DOHH2 (cell line): ENCODE measurements at regions not wholly inside any gene's neighbourhood (a gene's known extent, or its start where the extent isn't known, plus 50 kb on each side); places are given as distances from the start of the nearest gene placed in this dataset.

ENCODE experiments used
- H3F3A ChIP-seq: fragments of 200-600 bp; sonication (generic), shearing (Covaris generic); 2 replicates; pipeline ENCODE4 v1.6.0; 2016; ENCODE audit warnings: antibody characterized with exemption, mild to moderate bottlenecking; ENCODE audit not compliant: control insufficient read depth, insufficient read depth
- H3K27ac ChIP-seq: fragments of 200-600 bp; sonication (generic); 2 replicates; pipeline ENCODE4 v1.5.1; 2014; ENCODE audit warnings: low read depth, mild to moderate bottlenecking, low read length, moderate library complexity
- H3K27me3 ChIP-seq: fragments of 200-600 bp; sonication (generic); 2 replicates; pipeline ENCODE4 v1.6.1; 2014; ENCODE audit warnings: mild to moderate bottlenecking, low read length, mixed read lengths; ENCODE audit not compliant: control insufficient read depth
- H3K36me3 ChIP-seq: fragments of 200-600 bp; sonication (generic); 2 replicates; pipeline ENCODE4 v1.6.1; 2014; ENCODE audit warnings: mild to moderate bottlenecking, low read length, moderate library complexity, mixed read lengths; ENCODE audit not compliant: control insufficient read depth
- H3K4me1 ChIP-seq: fragments of 200-600 bp; sonication (generic); 2 replicates; pipeline ENCODE4 v1.6.1; 2014; ENCODE audit warnings: mild to moderate bottlenecking, low read length, mixed read lengths; ENCODE audit not compliant: control insufficient read depth
- H3K4me2 ChIP-seq: fragments of 200-600 bp; sonication (generic); 2 replicates; pipeline ENCODE4 v1.6.0; 2014; ENCODE audit warnings: mild to moderate bottlenecking, low read length, moderate library complexity
- H3K4me3 ChIP-seq: fragments of 200-600 bp; sonication (generic); 2 replicates; pipeline ENCODE4 v1.5.1; 2014; ENCODE audit warnings: mild to moderate bottlenecking, low read length, mixed read lengths
- H3K79me2 ChIP-seq: fragments of 200-600 bp; sonication (generic); 2 replicates; pipeline ENCODE4 v1.6.1; 2014; ENCODE audit warnings: mild to moderate bottlenecking, low read length, mixed read lengths; ENCODE audit not compliant: control insufficient read depth
- H3K9me2 ChIP-seq: fragments of 200-600 bp; sonication (generic); replicated peaks from 2 replicates; pipeline ENCODE4 v1.6.1; 2014; ENCODE audit warnings: mild to moderate bottlenecking, low read length, mixed read lengths; ENCODE audit not compliant: control insufficient read depth
- H3K9me3 ChIP-seq: fragments of 200-600 bp; sonication (generic); 2 replicates; pipeline ENCODE4 v1.6.1; 2014; ENCODE audit warnings: antibody characterized with exemption, low read length, mixed read lengths; ENCODE audit not compliant: control insufficient read depth, insufficient read depth
- H4K20me1 ChIP-seq: fragments of 200-600 bp; sonication (generic); 2 replicates; pipeline ENCODE4 v1.6.0; 2014; ENCODE audit warnings: low read depth, mild to moderate bottlenecking, antibody characterized with exemption, low read length, moderate library complexity; ENCODE audit not compliant: control insufficient read depth, insufficient read depth
- EZH2phosphoT487 ChIP-seq: fragments of 200-600 bp; sonication (generic); IDR thresholded peaks from 2 replicates; pipeline ENCODE4 v1.6.1; 2017; ENCODE audit warnings: borderline replicate concordance, mild to moderate bottlenecking, antibody characterized with exemption, low read length, moderate library complexity, mixed read lengths
- TF ChIP-seq, protein P1 (sequence below): fragments of 200-600 bp; sonication (generic); IDR thresholded peaks from one replicate; pipeline ENCODE4 v1.5.1; 2014; ENCODE audit warnings: antibody characterized with exemption, mild to moderate bottlenecking, low read depth, low read length; ENCODE audit not compliant: poor library complexity, severe bottlenecking

GRCh38 chr3:14298991-14299555, 103.3 kb upstream of the SLC6A6 start:
- no peaks in the 10 kb centered on the region for H3K36me3 ChIP-seq
- no peaks in the 10 kb centered on the region for H4K20me1 ChIP-seq
- no peak overlapping the region for H3K4me3 ChIP-seq
- H3K27ac ChIP-seq, result no peak overlapping the region
- TF ChIP-seq, protein P1, sequence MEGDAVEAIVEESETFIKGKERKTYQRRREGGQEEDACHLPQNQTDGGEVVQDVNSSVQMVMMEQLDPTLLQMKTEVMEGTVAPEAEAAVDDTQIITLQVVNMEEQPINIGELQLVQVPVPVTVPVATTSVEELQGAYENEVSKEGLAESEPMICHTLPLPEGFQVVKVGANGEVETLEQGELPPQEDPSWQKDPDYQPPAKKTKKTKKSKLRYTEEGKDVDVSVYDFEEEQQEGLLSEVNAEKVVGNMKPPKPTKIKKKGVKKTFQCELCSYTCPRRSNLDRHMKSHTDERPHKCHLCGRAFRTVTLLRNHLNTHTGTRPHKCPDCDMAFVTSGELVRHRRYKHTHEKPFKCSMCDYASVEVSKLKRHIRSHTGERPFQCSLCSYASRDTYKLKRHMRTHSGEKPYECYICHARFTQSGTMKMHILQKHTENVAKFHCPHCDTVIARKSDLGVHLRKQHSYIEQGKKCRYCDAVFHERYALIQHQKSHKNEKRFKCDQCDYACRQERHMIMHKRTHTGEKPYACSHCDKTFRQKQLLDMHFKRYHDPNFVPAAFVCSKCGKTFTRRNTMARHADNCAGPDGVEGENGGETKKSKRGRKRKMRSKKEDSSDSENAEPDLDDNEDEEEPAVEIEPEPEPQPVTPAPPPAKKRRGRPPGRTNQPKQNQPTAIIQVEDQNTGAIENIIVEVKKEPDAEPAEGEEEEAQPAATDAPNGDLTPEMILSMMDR, result no peak
- no peak for TF ChIP-seq EZH2phosphoT487
- H3K79me2 ChIP-seq, result no peaks in the 10 kb centered on the region
- H3F3A ChIP-seq, result no peaks in the 10 kb centered on the region
- H3K9me2 ChIP-seq, result no peaks in the 10 kb centered on the region
- H3K27me3 ChIP-seq, result peaks cover 7% of the 10 kb centered on the region; the same call in 1 of the 2 replicates
- no peaks in the 10 kb centered on the region for H3K9me3 ChIP-seq
- no peaks in the 10 kb centered on the region for H3K4me1 ChIP-seq
- H3K4me2 ChIP-seq, result no peak overlapping the region

- Histone ChIP-seq H3K9me3 (no peaks in the 10 kb centered on the region), H3K4me3 (no peak overlapping the region), H3K79me2 (no peaks in the 10 kb centered on the region), H3K36me3 (no peaks in the 10 kb centered on the region), H3K4me2 (no peak overlapping the region), H3K4me1 (no peaks in the 10 kb centered on the region), H3K27ac (no peak overlapping the region), H3F3A (no peaks in the 10 kb centered on the region), H3K9me2 (no peaks in the 10 kb centered on the region), H3K27me3 (peaks cover 11% of the 10 kb centered on the region; the same call in 1 of the 2 replicates), H4K20me1 (no peaks in the 10 kb centered on the region)
- TF ChIP-seq EZH2phosphoT487, result no peak
- TF ChIP-seq, protein P1, result no peak
These were observed 102.6 kb upstream of the SLC6A6 start for GRCh38 chr3:14299767-14300166.

- no peak for TF ChIP-seq EZH2phosphoT487
- TF ChIP-seq, protein P1, result no peak
- H3K36me3 ChIP-seq, result no peaks in the 10 kb centered on the region
- H3K9me3 ChIP-seq, result no peaks in the 10 kb centered on the region
- no peak overlapping the region for H3K27ac ChIP-seq
- peaks cover 12% of the 10 kb centered on the region; the same call in 1 of the 2 replicates for H3K27me3 ChIP-seq
- no peaks in the 10 kb centered on the region for H4K20me1 ChIP-seq
- no peaks in the 10 kb centered on the region for H3K4me1 ChIP-seq
- H3K4me3 ChIP-seq, result no peak overlapping the region
- H3F3A ChIP-seq, result no peaks in the 10 kb centered on the region
- no peaks in the 10 kb centered on the region for H3K79me2 ChIP-seq
- H3K9me2 ChIP-seq, result no peaks in the 10 kb centered on the region
- no peak overlapping the region for H3K4me2 ChIP-seq
These were observed 101.5 kb upstream of the SLC6A6 start for GRCh38 chr3:14300721-14301399.
